Lung (tissue), 11 donors: ENCODE measurements at regions not wholly inside any gene's neighbourhood (a gene's known extent, or its start where the extent isn't known, plus 50 kb on each side); places are given as distances from the start of the nearest gene placed in this dataset.

Experiments used
- ATAC-seq: fragments of 200-7000 bp; cut with Tn5 transposase; one replicate; pipeline ENCODE4 v1.9.1; 2020; ENCODE audit warnings: moderate number of reproducible peaks; ENCODE audit not compliant: insufficient read depth, low FRiP score
- DNase-seq, 3 donors: peaks; one replicate each; pipeline ENCODE4 v3.0.0-alpha.2; 2013 to 2017
- H3K27ac ChIP-seq, 2 donors: one replicate each; pipeline ENCODE4 v1.5.1; 2013; ENCODE audit warnings: mild to moderate bottlenecking in 2 of 2, moderate library complexity in 2 of 2, control low read depth in 1 of 2, inconsistent platforms in 1 of 2, low read depth in 1 of 2, low read length in 1 of 2
- H3K27me3 ChIP-seq, 3 donors: one replicate each; pipeline ENCODE4 v1.5.1; 2013; ENCODE audit warnings: low read length in 2 of 3; ENCODE audit not compliant: control insufficient read depth in 3 of 3, insufficient read depth in 3 of 3
- H3K36me3 ChIP-seq, 4 donors: one replicate each; pipeline ENCODE4 v1.5.1; 2013; ENCODE audit warnings: low read length in 4 of 4, mild to moderate bottlenecking in 1 of 4, moderate library complexity in 1 of 4; ENCODE audit not compliant: control insufficient read depth in 4 of 4, insufficient read depth in 4 of 4
- H3K4me1 ChIP-seq, 5 donors: one replicate each; pipeline ENCODE4 v1.5.1; 2013; ENCODE audit warnings: low read length in 5 of 5, mild to moderate bottlenecking in 2 of 5, moderate library complexity in 1 of 5; ENCODE audit not compliant: control insufficient read depth in 5 of 5, insufficient read depth in 5 of 5
- H3K4me3 ChIP-seq: one replicate; pipeline ENCODE4 v1.5.1; 2013; ENCODE audit warnings: mild to moderate bottlenecking, control low read depth, moderate library complexity
- H3K9ac ChIP-seq, 2 donors: one replicate each; pipeline ENCODE4 v1.5.1; 2013; ENCODE audit warnings: low read length in 2 of 2, control low read depth in 1 of 2; ENCODE audit not compliant: insufficient read depth in 1 of 2
- H3K9me3 ChIP-seq, 4 donors: one replicate each; pipeline ENCODE4 v1.5.1; 2013; ENCODE audit warnings: low read length in 3 of 4, mild to moderate bottlenecking in 1 of 4, moderate library complexity in 1 of 4; ENCODE audit not compliant: control insufficient read depth in 4 of 4, insufficient read depth in 3 of 4
- WGBS, 2 donors: extraction: QIAGEN DNeasy Blood & Tissue Kit; methylation state at CpG; one replicate each; pipeline ENCODE4 v1.1.7; 2013; 5-methylcytosine and 5-hydroxymethylcytosine counted together
- TF ChIP-seq, protein P1 (sequence below): IDR thresholded peaks from 2 replicates; pipeline ENCODE4 v1.5.1; 2012; ENCODE audit warnings: mild to moderate bottlenecking; ENCODE audit errors: control extremely low read depth, extremely low read depth
- donor health status: control.
- donor health status: control.
- donor health status: Bipolar disorder and iron deficiency.
- donor health status: healthy.
- donor health status: DM: yes; HTN: yes; CAD: no.

DNA sequence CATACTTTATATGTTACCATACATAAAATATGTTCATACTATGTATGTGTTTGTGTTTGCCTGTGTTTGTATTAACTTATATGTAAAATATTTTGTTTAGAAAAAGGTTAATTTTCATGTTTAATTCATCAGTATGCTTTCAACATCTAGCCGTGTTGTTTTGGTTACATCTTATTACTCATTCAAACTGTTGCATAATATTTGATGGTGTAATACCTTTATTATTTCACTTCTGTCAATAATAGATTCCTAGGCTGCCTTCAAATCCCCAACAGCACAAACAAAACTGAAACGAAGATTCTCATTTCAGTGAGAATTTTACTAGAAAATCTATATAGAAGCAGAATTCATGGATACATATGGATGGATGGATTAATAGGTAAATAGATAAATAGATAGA is 462.3 kb upstream of the ADGRL3 start:
- H3K9ac ChIP-seq, result no peak overlapping the region
- H3K4me3 ChIP-seq, result no peak overlapping the region
- WGBS, 2 donors, result 25 to 31% methylated on average over 2 of the region's 2 CpGs
- H3K36me3 ChIP-seq, result no peaks in the 10 kb centered on the region
- DNase-seq (no peak), ATAC-seq (no peak)
- no peaks in the 10 kb centered on the region for H3K4me1 ChIP-seq
- H3K9me3 ChIP-seq, result no peaks in the 10 kb centered on the region
- TF ChIP-seq, protein P1, sequence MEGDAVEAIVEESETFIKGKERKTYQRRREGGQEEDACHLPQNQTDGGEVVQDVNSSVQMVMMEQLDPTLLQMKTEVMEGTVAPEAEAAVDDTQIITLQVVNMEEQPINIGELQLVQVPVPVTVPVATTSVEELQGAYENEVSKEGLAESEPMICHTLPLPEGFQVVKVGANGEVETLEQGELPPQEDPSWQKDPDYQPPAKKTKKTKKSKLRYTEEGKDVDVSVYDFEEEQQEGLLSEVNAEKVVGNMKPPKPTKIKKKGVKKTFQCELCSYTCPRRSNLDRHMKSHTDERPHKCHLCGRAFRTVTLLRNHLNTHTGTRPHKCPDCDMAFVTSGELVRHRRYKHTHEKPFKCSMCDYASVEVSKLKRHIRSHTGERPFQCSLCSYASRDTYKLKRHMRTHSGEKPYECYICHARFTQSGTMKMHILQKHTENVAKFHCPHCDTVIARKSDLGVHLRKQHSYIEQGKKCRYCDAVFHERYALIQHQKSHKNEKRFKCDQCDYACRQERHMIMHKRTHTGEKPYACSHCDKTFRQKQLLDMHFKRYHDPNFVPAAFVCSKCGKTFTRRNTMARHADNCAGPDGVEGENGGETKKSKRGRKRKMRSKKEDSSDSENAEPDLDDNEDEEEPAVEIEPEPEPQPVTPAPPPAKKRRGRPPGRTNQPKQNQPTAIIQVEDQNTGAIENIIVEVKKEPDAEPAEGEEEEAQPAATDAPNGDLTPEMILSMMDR, result no peak
- H3K27me3 ChIP-seq, result no peaks in the 10 kb centered on the region
- H3K27ac ChIP-seq, result no peak overlapping the region

GRCh38 chr4:60743654-60744053 is 456.5 kb upstream of the ADGRL3 start:
- Histone ChIP-seq H3K9ac (no peak overlapping the region), H3K36me3 (no peaks in the 10 kb centered on the region), H3K9me3 (no peaks in the 10 kb centered on the region), H3K27ac (no peak overlapping the region), H3K4me3 (no peak overlapping the region), H3K4me1 (no peaks in the 10 kb centered on the region), H3K27me3 (no peaks in the 10 kb centered on the region)
- no peak for ATAC-seq
- WGBS, 2 donors, result 23 to 32% methylated on average over 1 of the region's 1 CpG
- DNase-seq, result no peak
- TF ChIP-seq, protein P1, result no peak

- DNase-seq (no peak), ATAC-seq (no peak)
- Histone ChIP-seq H3K27me3 (no peaks in the 10 kb centered on the region), H3K4me1 (no peaks in the 10 kb centered on the region), H3K9ac (no peak overlapping the region), H3K36me3 (no peaks in the 10 kb centered on the region), H3K9me3 (no peaks in the 10 kb centered on the region), H3K27ac (no peak overlapping the region), H3K4me3 (no peak overlapping the region)
- 55 to 65% methylated on average over 2 of the region's 2 CpGs for WGBS, 2 donors
- TF ChIP-seq, protein P1, result no peak
These were observed 455.4 kb upstream of the ADGRL3 start for GRCh38 chr4:60744767-60745166.

DNA sequence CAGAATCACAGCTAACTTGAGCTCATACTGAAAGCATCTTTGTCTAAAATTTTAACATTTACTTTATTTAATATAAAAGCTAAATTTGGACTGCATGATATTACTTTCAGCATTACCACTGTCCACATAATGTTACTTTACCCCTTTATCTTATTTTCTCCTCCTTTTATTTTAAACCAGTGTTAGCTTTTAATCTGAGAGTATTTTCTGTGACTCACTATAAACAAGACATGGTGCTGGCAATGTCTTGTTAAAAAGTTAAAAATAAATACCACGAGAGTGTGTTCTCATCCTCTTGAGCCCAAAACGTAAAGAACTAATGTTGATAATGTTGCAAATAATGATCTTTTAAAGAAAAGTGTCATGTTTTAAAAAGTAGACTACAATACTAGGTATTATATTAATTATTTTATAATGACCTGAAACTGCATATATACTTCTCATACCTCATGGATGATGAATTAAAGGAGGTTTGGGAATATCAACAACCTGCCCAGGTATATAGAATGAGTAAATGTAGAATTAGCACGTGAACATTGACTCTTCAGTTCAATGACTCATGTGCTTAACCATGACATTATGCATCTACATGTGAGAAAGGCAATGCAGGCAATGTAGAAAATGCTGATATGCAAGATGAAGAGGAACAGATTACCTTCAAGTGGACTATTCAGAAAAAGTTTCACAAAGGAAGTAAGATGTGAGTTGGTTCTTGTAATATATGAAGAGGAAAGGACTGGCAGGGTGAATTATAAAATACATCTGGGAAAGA is 454.1 kb upstream of the ADGRL3 start:
- H3K36me3 ChIP-seq, result no peaks in the 10 kb centered on the region
- WGBS, 2 donors, result 57 to 79% methylated on average over 3 of the region's 3 CpGs
- DNase-seq (no peak), ATAC-seq (no peak)
- H3K4me1 ChIP-seq, result no peaks in the 10 kb centered on the region
- H3K27me3 ChIP-seq, result no peaks in the 10 kb centered on the region
- no peak overlapping the region for H3K27ac ChIP-seq
- H3K9ac ChIP-seq, result no peak overlapping the region
- no peak overlapping the region for H3K4me3 ChIP-seq
- TF ChIP-seq, protein P1, result no peak
- peaks cover 0 to 1% (median 0%) of the 10 kb centered on the region in 4 donors for H3K9me3 ChIP-seq
